GM12878 (cell line): ENCODE measurements at regions not wholly inside any gene's neighbourhood (a gene's known extent, or its start where the extent isn't known, plus 50 kb on each side); places are given as distances from the start of the nearest gene placed in this dataset.
A peak's percentile ranks its signal among the peaks of the same experiment; 100 is the strongest.

Experiments used
- ATAC-seq: fragments of 200-7000 bp; cut with Tn5 transposase; 3 replicates; pipeline ENCODE4 v1.9.1; 2020; ENCODE audit warnings: mild to moderate bottlenecking, moderate library complexity
- BruUV-seq: library from RNA; stranded (reverse); fragments of 400-500 nt; replicated peaks from 2 replicates; lab custom pipeline; 2021; lab: Mats Ljungman, UMichigan
- CTCF ChIA-PET: fragments of 300-600 bp; sonication (Branson Sonifier 250); formaldehyde crosslinking; extraction: SDS; loops from one replicate; lab custom pipeline; 2021; ENCODE audit warnings: inconsistent platforms; lab: Yijun Ruan, JAX
- POLR2A ChIA-PET: fragments of 350-600 bp; formaldehyde crosslinking; extraction: SDS; loops from one replicate; lab custom pipeline; 2021; ENCODE audit warnings: inconsistent platforms; lab: Charles Lee
- RAD21 ChIA-PET: fragments of 300-600 bp; sonication (Branson Sonifier 250); formaldehyde crosslinking; loops from one replicate; lab custom pipeline; 2023; ENCODE audit warnings: antibody characterized with exemption; ENCODE audit not compliant: unreplicated experiment; lab: Charles Lee
- SMC1A ChIA-PET: fragments of 300-600 bp; sonication (Branson Sonifier 250); formaldehyde crosslinking; loops from one replicate; lab custom pipeline; 2023; ENCODE audit not compliant: unreplicated experiment, uncharacterized antibody; lab: Charles Lee
- DNase-seq: peaks from one replicate; pipeline ENCODE4 v3.0.0-alpha.2; 2011; ENCODE audit warnings: low read depth, low spot score
- FAIRE-seq: peaks from 3 replicates; lab custom pipeline; 2011; peaks lifted over from hg19 to GRCh38; lab: Jason Lieb, UNC
- H2AFZ ChIP-seq: 2 replicates; pipeline ENCODE4 v1.6.0; 2011; ENCODE audit warnings: low read depth, low read length, control low read depth; ENCODE audit not compliant: control insufficient read depth
- H3K27ac ChIP-seq: 2 replicates; pipeline ENCODE4 v1.5.1; 2011; ENCODE audit warnings: control low read depth; ENCODE audit not compliant: control insufficient read depth, insufficient read depth
- H3K27me3 ChIP-seq, 2 experiments: replicated peaks in 1 of 2; 2 replicates each; pipeline versions ENCODE4 v1.6.0 to v1.6.1; 2011; ENCODE audit warnings: low read length in 1 of 2; ENCODE audit not compliant: control insufficient read depth in 2 of 2, insufficient read depth in 2 of 2
- H3K36me3 ChIP-seq, 2 experiments: 2 replicates each; pipeline ENCODE4 v1.5.1; 2011; ENCODE audit warnings: low read length in 1 of 2; ENCODE audit not compliant: control insufficient read depth in 2 of 2, insufficient read depth in 2 of 2
- H3K4me1 ChIP-seq: 2 replicates; pipeline ENCODE4 v1.6.1; 2011; ENCODE audit warnings: mild to moderate bottlenecking, low read length, moderate library complexity, mixed read lengths; ENCODE audit not compliant: control insufficient read depth, insufficient read depth
- H3K4me2 ChIP-seq: 2 replicates; pipeline ENCODE4 v1.6.0; 2011; ENCODE audit warnings: control low read depth; ENCODE audit not compliant: control insufficient read depth, insufficient read depth
- H3K4me3 ChIP-seq: fragments of 200-600 bp; sonication (generic); 2 replicates; pipeline ENCODE4 v1.5.1; 2016
- H3K79me2 ChIP-seq: 2 replicates; pipeline ENCODE4 v1.6.0; 2011; ENCODE audit warnings: low read length; ENCODE audit not compliant: control insufficient read depth, insufficient read depth
- H3K9ac ChIP-seq: 2 replicates; pipeline ENCODE4 v1.8.0; 2011; ENCODE audit warnings: low read length, control low read depth, mixed read lengths; ENCODE audit not compliant: control insufficient read depth, insufficient read depth
- H3K9me3 ChIP-seq: replicated peaks from 3 replicates; pipeline ENCODE4 v1.5.1; 2011; ENCODE audit warnings: mild to moderate bottlenecking, low read length; ENCODE audit not compliant: control insufficient read depth, insufficient read depth
- H4K20me1 ChIP-seq: 2 replicates; pipeline ENCODE4 v1.6.0; 2011; ENCODE audit not compliant: control insufficient read depth, insufficient read depth
- HDAC2 ChIP-seq: fragments of 200-600 bp; sonication (generic); IDR thresholded peaks from 2 replicates; pipeline ENCODE4 v1.6.1; 2017
- HDGF ChIP-seq: fragments of 450-650 bp; IDR thresholded peaks from 2 replicates; pipeline ENCODE4 v1.6.1; 2016; ENCODE audit warnings: antibody characterized with exemption
- IRF5 ChIP-seq: fragments of 450-650 bp; IDR thresholded peaks from 2 replicates; pipeline ENCODE4 v1.6.1; 2017; ENCODE audit warnings: borderline replicate concordance
- MAX ChIP-seq: IDR thresholded peaks from 2 replicates; pipeline ENCODE4 v1.6.1; 2012; ENCODE audit warnings: low read depth, low read length, improper control_type of control experiment
- NR2C1 ChIP-seq: fragments of 450-650 bp; IDR thresholded peaks from 2 replicates; pipeline ENCODE4 v1.6.1; 2017; ENCODE audit warnings: antibody characterized with exemption, mild to moderate bottlenecking, moderate library complexity
- NR2F1 ChIP-seq: fragments of 450-650 bp; conservative IDR thresholded peaks from 2 replicates; pipeline ENCODE4 v1.6.1; 2017; ENCODE audit warnings: mild to moderate bottlenecking
- RAD21 ChIP-seq: IDR thresholded peaks from 2 replicates; pipeline ENCODE4 v1.6.1; 2011; ENCODE audit warnings: mild to moderate bottlenecking, low read depth, low read length, moderate library complexity; ENCODE audit not compliant: insufficient read depth
- RBBP5 ChIP-seq: fragments of 200-600 bp; sonication (generic); conservative IDR thresholded peaks from 2 replicates; pipeline ENCODE4 v1.6.1; 2016
- SMAD5 ChIP-seq: IDR thresholded peaks from 2 replicates; pipeline ENCODE4 v1.6.1; 2016; ENCODE audit warnings: antibody characterized with exemption, low read depth
- TCF12 ChIP-seq: IDR thresholded peaks from 2 replicates; pipeline ENCODE4 v1.6.1; 2011; ENCODE audit warnings: low read depth, mild to moderate bottlenecking, low read length
- ZBTB33 ChIP-seq: fragments of 450-650 bp; IDR thresholded peaks from 2 replicates; pipeline ENCODE4 v1.6.1; 2017; ENCODE audit warnings: mild to moderate bottlenecking
- ZBTB40 ChIP-seq: fragments of 450-650 bp; IDR thresholded peaks from 2 replicates; pipeline ENCODE4 v1.6.1; 2016; ENCODE audit warnings: mild to moderate bottlenecking, moderate library complexity, borderline replicate concordance
- WGBS: methylation state at CpG from one replicate; pipeline ENCODE4 v1.1.6; 2016; ENCODE audit warnings: low lambda C conversion rate; ENCODE audit not compliant: insufficient replicate concordance, insufficient coverage; ENCODE audit errors: missing lambda C conversion rate; 5-methylcytosine and 5-hydroxymethylcytosine counted together
- in situ Hi-C: fragments of 300-500 bp; cut with MboI; formaldehyde crosslinking; loops from 9 replicates; pipeline ENCODE4 v1.14.3; 2018; ENCODE audit warnings: mixed read lengths
- intact Hi-C: fragments of 100-400 bp; cut with micrococcal nuclease; formaldehyde crosslinking; loops from one replicate; pipeline ENCODE4 v1.14.2; 2022; ENCODE audit not compliant: unreplicated experiment

GRCh38 chr5:110917161-110917875, 154.2 kb upstream of the TSLP start:
- peak; percentile 57 for FAIRE-seq
- POLR2A ChIA-PET: no interaction called here
- intact Hi-C loops: no loop called here
- H3K4me3 ChIP-seq: no peak overlapping the region
- no peak overlapping the region for H3K27ac ChIP-seq
- no peaks in the 10 kb centered on the region for H3K36me3 ChIP-seq
- H3K4me2 ChIP-seq: no peak overlapping the region
- H3K27me3 ChIP-seq: no peaks in the 10 kb centered on the region
- H2AFZ ChIP-seq: no peak overlapping the region
- no peaks in the 10 kb centered on the region for H4K20me1 ChIP-seq
- no TSS peak for BruUV-seq
- no peak overlapping the region for H3K9ac ChIP-seq
- H3K79me2 ChIP-seq: no peaks in the 10 kb centered on the region
- 12% methylated on average over 6 of the region's 6 CpGs for WGBS
- H3K9me3 ChIP-seq: no peaks in the 10 kb centered on the region
- SMC1A ChIA-PET: interaction anchor here (1.1 kb wide), 1 partner anchor 62 kb away, joined by 3 read pairs; no protein-coding TSS in a partner anchor
- no peak for TF ChIP-seq RAD21
- TF ChIP-seq NR2F1: no peak
- TF ChIP-seq HDGF: no peak
- no peak for TF ChIP-seq NR2C1
- no peak for TF ChIP-seq RBBP5
- TF ChIP-seq TCF12: no peak
- no peak for TF ChIP-seq IRF5
- no peak for TF ChIP-seq ZBTB40
- TF ChIP-seq HDAC2: no peak
- no peak for TF ChIP-seq SMAD5
- no peak for TF ChIP-seq MAX
- no peak for TF ChIP-seq ZBTB33
- TF ChIP-seq, all 136 proteins: peak for 0
- in situ Hi-C loops: no loop called here
- H3K4me1 ChIP-seq: no peaks in the 10 kb centered on the region
- RAD21 ChIA-PET: no interaction called here
- ATAC-seq: no peak
- no peak for DNase-seq
- CTCF ChIA-PET: no interaction called here
